Glomerular endothelial cell (primary cell): ENCODE measurements at regions not wholly inside any gene's neighbourhood (a gene's known extent, or its start where the extent isn't known, plus 50 kb on each side); places are given as distances from the start of the nearest gene placed in this dataset.

Experiments used
- DNase-seq: peaks from one replicate; pipeline ENCODE4 v3.0.0-alpha.2; 2011; ENCODE audit warnings: low read depth, low spot score; ENCODE audit errors: extremely low read depth

DNA sequence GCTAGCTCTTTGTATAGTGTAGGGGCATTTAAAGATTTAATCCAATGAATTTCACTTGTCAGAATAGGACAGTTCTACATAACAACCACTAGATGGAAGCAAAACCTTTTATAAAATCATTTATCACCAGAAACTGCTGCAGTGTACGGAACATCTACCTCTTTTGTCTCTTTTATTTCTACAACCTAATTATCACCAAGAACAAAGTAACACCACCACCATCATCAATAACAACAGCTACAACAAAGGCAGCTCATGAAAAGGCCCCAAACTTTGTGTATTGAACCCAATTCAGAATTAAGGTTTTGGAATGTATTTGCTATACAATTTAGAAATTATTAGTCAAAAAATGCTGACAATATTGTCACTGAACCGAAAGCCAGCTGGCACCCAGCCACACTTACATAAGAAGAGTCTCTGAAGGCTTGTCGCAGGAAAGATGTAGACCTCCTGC is 260.9 kb upstream of the RPS6KA3 start:
- no peak for DNase-seq

GRCh38 chrX:20527041-20527440 is 260.3 kb upstream of the RPS6KA3 start:
- no peak for DNase-seq

DNA sequence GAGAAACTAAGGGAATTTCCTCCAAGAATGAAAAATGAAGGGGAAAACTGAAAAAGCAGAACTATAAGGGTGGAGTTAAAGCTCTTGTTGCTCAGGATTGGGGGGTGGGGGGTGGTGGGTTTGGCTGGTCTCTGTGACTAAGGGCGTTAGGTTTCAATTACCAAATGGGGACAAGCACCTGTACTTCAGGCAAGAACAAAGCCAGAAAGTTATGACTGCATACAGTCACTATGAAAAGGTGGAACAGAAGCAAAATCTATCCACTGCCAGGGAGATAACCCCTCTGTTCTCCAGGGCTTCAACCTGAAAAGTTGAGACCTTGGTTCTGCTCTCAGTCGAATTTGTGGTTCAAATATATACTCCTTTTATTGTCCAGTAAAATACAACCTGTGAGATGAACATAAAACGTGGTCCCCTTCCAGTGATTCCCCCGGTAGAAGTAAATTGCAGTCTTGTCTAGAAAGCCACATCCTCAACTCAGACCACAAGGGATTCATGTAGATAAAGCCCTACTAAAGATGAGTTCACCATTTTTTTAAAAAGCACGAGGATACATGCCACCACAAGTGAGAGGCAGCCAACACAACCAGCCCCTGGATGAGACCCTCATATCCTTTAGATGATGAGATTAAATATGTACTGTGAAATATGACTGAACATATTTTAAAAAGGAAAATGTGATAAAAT is 257.1 kb upstream of the RPS6KA3 start:
- DNase-seq, result no peak

GRCh38 chrX:20522420-20522819 is 255.7 kb upstream of the RPS6KA3 start:
- no peak for DNase-seq

GRCh38 chrX:20521222-20521621 is 254.5 kb upstream of the RPS6KA3 start:
- no peak for DNase-seq

DNA sequence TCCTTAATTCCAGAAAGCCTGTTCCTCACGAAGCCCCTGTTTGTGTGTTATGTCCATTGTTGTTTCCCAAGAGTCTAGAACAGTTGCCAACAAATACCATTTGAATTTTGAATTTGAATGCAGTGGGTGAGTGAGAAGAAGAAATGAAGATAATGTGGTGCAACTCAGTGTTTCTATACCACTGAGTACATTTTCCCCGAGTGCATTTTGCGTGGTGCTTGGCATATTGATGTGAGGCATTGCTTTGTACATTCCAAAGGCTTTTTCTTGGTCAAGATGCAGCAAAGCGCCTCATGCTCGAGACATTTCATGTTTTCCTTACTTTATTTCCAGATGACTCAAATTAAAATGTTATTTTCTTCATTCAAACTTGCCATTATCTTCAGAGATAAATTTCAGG is 253.1 kb upstream of the RPS6KA3 start:
- DNase-seq, result no peak

DNA sequence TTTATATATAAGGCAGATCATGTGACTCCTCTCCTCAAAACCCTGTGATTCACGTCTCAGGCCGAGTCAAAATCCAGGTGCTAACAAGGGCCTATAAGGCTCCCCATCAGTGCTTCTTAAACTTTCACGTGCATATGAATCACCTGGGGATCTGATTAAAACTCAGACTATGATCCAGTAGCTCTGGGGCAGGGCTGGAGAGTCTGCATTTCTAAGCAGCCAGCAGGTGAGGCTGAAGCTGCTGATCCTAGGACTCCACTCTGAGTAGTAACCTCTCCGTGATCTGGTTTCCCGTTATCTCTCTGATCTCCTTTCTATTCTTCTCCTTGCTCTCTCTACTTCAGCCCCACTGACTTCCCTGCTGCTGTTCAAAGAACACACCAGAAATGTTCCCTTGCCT is 252.4 kb upstream of the RPS6KA3 start:
- DNase-seq, result no peak

GRCh38 chrX:20517565-20517964 is 250.9 kb upstream of the RPS6KA3 start:
- DNase-seq, result no peak

- no peak for DNase-seq
Observed at GRCh38 chrX:20515841-20516461, 249.2 kb upstream of the RPS6KA3 start.

DNA sequence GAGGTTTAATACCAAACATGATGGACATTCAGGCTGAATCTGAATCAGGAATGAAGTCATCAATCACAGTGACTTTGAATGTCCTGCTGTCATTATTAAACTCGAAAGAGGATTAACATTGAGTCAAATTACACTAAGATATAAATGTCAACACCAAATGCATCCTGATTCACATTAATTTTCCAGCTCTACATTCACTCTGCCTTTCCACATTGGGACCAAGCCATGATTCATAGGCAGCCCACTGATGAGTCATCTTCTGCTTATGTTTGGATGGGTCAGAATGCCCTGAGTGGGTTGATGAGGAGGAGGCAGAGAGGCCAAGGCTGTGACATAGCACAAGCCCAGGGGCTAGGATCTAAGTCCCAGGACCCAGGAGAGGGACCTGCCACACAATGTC is 247.6 kb upstream of the RPS6KA3 start:
- no peak for DNase-seq

- DNase-seq, result no peak
Observed at GRCh38 chrX:20513185-20513584, 246.5 kb upstream of the RPS6KA3 start.

DNA sequence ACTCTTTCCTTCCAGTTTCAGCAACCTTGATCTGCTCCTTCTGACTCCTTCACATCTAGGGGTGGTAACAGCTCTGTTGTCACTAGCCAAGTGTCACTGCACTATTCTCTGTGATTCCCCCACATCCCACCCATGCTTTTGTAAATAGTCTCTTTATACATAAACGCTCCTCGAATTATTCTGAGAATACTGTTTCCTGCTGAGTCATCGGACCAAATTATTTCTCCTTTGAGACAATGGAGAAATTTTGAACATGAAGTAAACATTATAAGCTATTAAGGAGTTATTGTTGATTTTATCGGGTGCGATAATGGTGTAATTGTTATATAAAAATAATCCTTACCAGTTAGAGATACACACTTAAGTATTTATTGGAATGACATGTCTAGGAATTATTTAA is 245.1 kb upstream of the RPS6KA3 start:
- DNase-seq, result no peak

GRCh38 chrX:20507901-20508620 is 241.4 kb upstream of the RPS6KA3 start:
- no peak for DNase-seq

DNA sequence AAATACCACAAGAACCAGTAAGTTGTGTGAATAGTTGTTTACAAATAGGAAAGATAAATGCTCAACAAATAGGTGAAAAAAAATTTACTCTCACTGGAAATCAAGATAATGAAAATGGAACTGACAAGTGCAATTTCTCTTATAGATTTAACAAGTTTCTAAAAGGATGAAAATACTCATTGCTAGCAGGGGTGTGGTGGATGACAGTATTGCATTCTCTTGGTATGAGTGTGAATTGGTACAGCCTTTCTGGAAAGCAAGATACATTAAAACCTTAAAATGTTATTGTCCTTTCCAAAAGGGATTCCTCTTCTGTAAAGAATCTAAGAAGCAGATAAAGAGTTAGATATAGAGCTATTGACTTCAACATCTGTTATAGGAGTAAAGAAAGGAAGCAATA is 240.0 kb upstream of the RPS6KA3 start:
- no peak for DNase-seq

DNA sequence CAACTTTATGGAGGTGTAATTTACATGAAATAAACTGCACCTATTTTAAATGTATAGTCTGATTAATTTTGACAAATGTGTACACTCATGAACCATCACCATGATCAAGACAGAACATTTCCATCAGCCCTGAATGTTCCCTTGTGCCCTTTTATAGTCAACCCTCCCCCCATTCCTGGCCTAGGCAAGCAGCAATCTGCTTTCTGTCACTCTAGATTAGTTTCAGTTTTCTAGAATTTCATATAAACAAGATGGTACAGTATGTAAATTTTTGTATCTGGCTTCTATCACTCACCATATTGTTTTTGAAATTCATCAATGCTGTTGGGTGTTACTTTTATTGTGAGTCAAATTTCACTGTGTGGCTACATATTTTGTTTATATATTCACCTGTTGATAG is 234.2 kb upstream of the RPS6KA3 start:
- no peak for DNase-seq

- no peak for DNase-seq
Observed at GRCh38 chrX:20500171-20500865, 233.6 kb upstream of the RPS6KA3 start.

DNA sequence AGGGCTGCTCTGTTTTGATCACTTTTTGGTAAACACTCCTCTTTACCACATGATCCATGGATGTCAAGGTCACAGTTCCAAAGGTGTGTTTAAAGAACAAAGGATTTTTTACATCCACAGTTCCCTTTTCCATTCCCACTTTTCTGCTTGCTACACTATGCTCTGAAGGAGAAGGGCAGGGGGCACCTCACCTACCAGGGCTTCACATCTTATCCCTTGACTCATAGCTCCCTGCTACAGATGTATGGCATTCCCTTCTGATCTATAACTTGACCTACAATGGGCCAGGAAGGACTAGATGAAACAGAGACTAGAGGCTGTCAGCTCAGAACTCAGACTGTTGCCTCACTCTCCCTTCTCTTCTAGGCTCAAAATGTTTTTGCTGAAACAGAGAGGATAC is 233.1 kb upstream of the RPS6KA3 start:
- no peak for DNase-seq

GRCh38 chrX:20498851-20499635 is 232.3 kb upstream of the RPS6KA3 start:
- DNase-seq, result no peak

DNA sequence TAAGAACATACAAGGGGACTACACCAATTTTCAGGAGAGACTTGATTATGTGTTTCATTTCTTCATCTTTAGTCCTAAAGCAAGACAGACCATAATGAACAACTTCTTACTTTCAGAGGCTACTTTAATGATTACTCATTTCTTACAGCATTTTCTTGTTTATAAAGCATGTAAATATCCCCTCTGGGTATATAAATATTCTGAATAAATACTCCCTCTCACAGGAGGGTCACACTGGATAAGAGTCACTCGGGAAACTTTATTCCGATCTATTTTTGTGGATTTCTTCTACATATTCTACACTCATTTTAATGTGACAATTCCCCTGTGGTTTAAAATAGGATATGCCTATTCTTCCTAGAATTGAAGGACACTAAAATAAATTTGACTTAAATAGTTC is 228.9 kb upstream of the RPS6KA3 start:
- DNase-seq, result no peak

DNA sequence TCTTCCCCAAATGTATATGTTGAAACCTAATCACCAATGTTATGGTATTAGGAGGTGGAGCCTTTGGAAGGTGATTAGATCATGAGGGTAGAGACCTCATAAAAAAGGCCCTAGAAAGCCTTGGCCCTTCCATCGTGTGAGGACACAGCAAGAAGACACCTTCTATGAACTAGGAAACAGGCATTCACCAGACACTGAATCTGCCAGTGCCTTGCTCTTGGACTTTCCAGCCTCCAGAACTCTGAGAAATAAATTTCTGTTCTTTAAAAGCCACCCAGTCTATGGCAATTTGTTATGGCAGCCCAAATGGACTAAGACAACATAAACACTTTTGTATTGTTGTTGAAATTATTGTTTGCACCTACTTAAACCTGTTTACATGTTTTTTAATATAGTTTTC is 221.8 kb upstream of the RPS6KA3 start:
- no peak for DNase-seq

GRCh38 chrX:20487227-20487626 is 220.5 kb upstream of the RPS6KA3 start:
- DNase-seq, result no peak
